ENCODE measurements at regions not wholly inside any gene's neighbourhood (a gene's known extent, or its start where the extent isn't known, plus 50 kb on each side); places are given as distances from the start of the nearest gene placed in this dataset.

GRCh38 chr14:38794677-38795076, 308.4 kb downstream of the SEC23A start:
- TF ChIP-seq GATA3 (IDR thresholded peaks at IDR 0.05; ENCODE audit: low read depth, low read length), result no peak
- no peak for TF ChIP-seq GATA2 (IDR thresholded peaks at IDR 0.05; ENCODE audit: low read depth, low read length)

DNA sequence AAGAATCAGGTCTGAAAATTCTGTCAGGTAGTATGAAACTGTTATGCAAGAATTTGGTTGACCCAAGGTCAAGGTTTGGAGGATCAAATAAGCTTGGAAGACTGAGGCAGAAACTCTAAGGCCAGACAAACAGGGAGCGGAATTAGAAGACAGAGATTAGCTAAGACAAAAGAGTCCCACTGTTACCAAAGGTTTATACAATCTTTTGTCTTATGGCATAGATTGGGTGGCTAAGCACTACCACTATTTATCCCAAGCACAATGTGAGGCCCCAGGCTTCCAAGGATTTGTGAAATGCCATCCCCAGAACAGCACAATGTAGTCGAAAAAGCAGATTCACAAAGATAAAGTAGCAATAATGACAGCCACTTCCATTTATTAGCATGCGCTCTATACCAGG, 311.2 kb downstream of the SEC23A start:
- TF ChIP-seq GATA2 (IDR thresholded peaks at IDR 0.05; ENCODE audit: low read depth, low read length), result no peak

GRCh38 chr14:38790916-38791315, 312.1 kb downstream of the SEC23A start:
- no peak for TF ChIP-seq GATA3 (IDR thresholded peaks at IDR 0.05; ENCODE audit: low read depth, low read length)
- TF ChIP-seq GATA2 (IDR thresholded peaks at IDR 0.05; ENCODE audit: low read depth, low read length), result no peak

GRCh38 chr14:38789805-38790204, 313.2 kb downstream of the SEC23A start:
- TF ChIP-seq GATA2 (IDR thresholded peaks at IDR 0.05; ENCODE audit: low read depth, low read length) (no peak), GATA3 (IDR thresholded peaks at IDR 0.05; ENCODE audit: low read depth, low read length) (no peak)

GRCh38 chr14:38788060-38788459, 315.0 kb downstream of the SEC23A start:
- no peak for TF ChIP-seq GATA2 (IDR thresholded peaks at IDR 0.05; ENCODE audit: low read depth, low read length)
- no peak for TF ChIP-seq GATA3 (IDR thresholded peaks at IDR 0.05; ENCODE audit: low read depth, low read length)

GRCh38 chr14:38786921-38787320, 316.1 kb downstream of the SEC23A start:
- TF ChIP-seq GATA2 (IDR thresholded peaks at IDR 0.05; ENCODE audit: low read depth, low read length), result no peak
- no peak for TF ChIP-seq GATA3 (IDR thresholded peaks at IDR 0.05; ENCODE audit: low read depth, low read length)

GRCh38 chr14:38777401-38777800, 325.6 kb downstream of the SEC23A start:
- TF ChIP-seq GATA2 (IDR thresholded peaks at IDR 0.05; ENCODE audit: low read depth, low read length) (no peak), GATA3 (IDR thresholded peaks at IDR 0.05; ENCODE audit: low read depth, low read length) (no peak)

DNA sequence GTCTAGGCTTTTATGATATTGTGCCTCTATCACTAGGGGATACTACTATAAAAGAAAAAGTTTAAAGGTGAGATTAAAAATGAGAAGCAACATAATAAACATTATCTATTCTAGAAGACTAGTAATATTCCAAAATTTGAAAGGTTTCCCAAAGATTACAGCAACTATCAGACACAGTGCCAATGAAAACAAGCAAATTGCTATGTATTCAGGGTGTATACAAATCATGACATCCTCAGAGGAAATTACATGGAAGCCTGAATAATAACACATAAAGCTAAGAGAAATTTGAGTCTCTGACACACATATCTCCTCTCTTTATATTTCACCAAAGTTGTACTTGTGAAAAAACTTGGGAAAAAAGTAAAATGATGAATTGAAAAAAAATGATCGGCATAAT, 327.0 kb downstream of the SEC23A start:
- TF ChIP-seq GATA3 (IDR thresholded peaks at IDR 0.05; ENCODE audit: low read depth, low read length) (no peak), GATA2 (IDR thresholded peaks at IDR 0.05; ENCODE audit: low read depth, low read length) (no peak)

GRCh38 chr14:38774162-38774561, 328.9 kb downstream of the SEC23A start:
- TF ChIP-seq GATA2 (IDR thresholded peaks at IDR 0.05; ENCODE audit: low read depth, low read length) (no peak), GATA3 (IDR thresholded peaks at IDR 0.05; ENCODE audit: low read depth, low read length) (no peak)

DNA sequence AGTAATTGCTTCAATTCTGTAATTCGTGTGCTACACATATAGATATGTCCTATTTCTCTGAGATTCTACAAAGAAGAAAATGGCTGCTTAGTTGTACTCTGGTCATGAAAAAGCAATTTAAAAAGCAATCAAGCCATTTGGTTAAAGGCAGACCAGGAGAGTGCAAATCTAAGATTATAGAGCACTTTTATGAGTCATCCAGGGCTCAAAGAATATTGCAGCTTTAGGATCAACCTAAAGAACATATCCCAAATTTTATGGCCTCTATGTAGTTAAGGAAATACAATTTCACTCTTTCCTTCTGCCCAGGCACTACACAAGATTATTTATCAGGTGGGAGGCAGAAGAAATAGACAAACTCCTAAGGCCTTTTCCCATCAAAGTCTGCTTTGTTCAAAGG, 332.8 kb downstream of the SEC23A start:
- TF ChIP-seq GATA2 (IDR thresholded peaks at IDR 0.05; ENCODE audit: low read depth, low read length) (no peak), GATA3 (IDR thresholded peaks at IDR 0.05; ENCODE audit: low read depth, low read length) (no peak)

- TF ChIP-seq GATA2 (IDR thresholded peaks at IDR 0.05; ENCODE audit: low read depth, low read length) (no peak), GATA3 (IDR thresholded peaks at IDR 0.05; ENCODE audit: low read depth, low read length) (no peak)
These were observed 340.2 kb downstream of the SEC23A start for GRCh38 chr14:38762845-38763244.

- TF ChIP-seq GATA3 (IDR thresholded peaks at IDR 0.05; ENCODE audit: low read depth, low read length) (no peak), GATA2 (IDR thresholded peaks at IDR 0.05; ENCODE audit: low read depth, low read length) (no peak)
These were observed 340.6 kb downstream of the SEC23A start for GRCh38 chr14:38762426-38762825.

- TF ChIP-seq GATA3 (IDR thresholded peaks at IDR 0.05; ENCODE audit: low read depth, low read length) (no peak), GATA2 (IDR thresholded peaks at IDR 0.05; ENCODE audit: low read depth, low read length) (no peak)
These were observed 342.0 kb downstream of the SEC23A start for GRCh38 chr14:38761033-38761432.

- TF ChIP-seq GATA2 (IDR thresholded peaks at IDR 0.05; ENCODE audit: low read depth, low read length), result no peak
- TF ChIP-seq GATA3 (IDR thresholded peaks at IDR 0.05; ENCODE audit: low read depth, low read length), result no peak
These were observed 344.4 kb downstream of the SEC23A start for GRCh38 chr14:38758661-38759060.

- TF ChIP-seq GATA2 (IDR thresholded peaks at IDR 0.05; ENCODE audit: low read depth, low read length) (no peak), GATA3 (IDR thresholded peaks at IDR 0.05; ENCODE audit: low read depth, low read length) (no peak)
These were observed 348.0 kb downstream of the SEC23A start for GRCh38 chr14:38755036-38755435.

DNA sequence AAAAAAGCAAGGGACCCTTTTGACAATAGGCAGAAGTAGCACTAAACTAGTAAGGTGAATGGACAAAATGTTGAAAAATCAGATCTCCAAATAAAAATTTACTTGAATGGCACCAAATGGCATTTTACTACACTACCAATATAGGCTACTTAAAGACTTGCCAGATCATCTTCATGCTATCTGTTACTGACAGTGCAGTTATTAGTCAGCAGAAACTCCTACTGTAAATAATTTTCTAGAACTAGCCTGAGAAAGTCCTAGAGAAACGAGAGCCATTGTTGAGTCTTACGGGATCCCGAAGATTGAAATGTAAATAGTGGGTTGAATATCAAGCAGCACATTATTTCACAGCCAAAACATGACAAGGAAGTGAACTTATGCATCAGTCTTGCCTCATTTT, 350.3 kb downstream of the SEC23A start:
- TF ChIP-seq GATA3 (IDR thresholded peaks at IDR 0.05; ENCODE audit: low read depth, low read length), result no peak
- TF ChIP-seq GATA2 (IDR thresholded peaks at IDR 0.05; ENCODE audit: low read depth, low read length), result no peak

All from SH-SY5Y (cell line).